ENCODE measurements at regions not wholly inside any gene's neighbourhood (a gene's known extent, or its start where the extent isn't known, plus 50 kb on each side); places are given as distances from the start of the nearest gene placed in this dataset.
"Not testable (repeated sequence)": the region's sequence is repeated elsewhere in the genome, so short reads cannot be mapped to it uniquely, and the experiment has no call there.

- no peaks in the 10 kb centered on the region for H3F3A ChIP-seq (ENCODE audit: low read depth)
- TF ChIP-seq EZH2phosphoT487 (IDR thresholded peaks at IDR 0.05) (no peak), EZH2 (IDR thresholded peaks at IDR 0.05) (no peak), CTCF (IDR thresholded peaks at IDR 0.05) (no peak)
- H2AFZ ChIP-seq (replicated peaks), result no peak overlapping the region
- H3K4me1 ChIP-seq, result peaks cover 23% of the 10 kb centered on the region
- no peaks in the 10 kb centered on the region for H3K9me3 ChIP-seq (ENCODE audit: low read depth)
- peak; percentile 76 for DNase-seq (ENCODE audit: low spot score)
- H3K27ac Mint-ChIP-seq, result no peak overlapping the region
- H3K4me3 Mint-ChIP-seq, result no peak overlapping the region
- H3K36me3 ChIP-seq, result no peaks in the 10 kb centered on the region
- peaks cover 2% of the 10 kb centered on the region for H3K9me3 Mint-ChIP-seq
- H3K9ac ChIP-seq, result no peak overlapping the region
- no peaks in the 10 kb centered on the region for H3K27me3 ChIP-seq
- no peaks in the 10 kb centered on the region for H3K27me3 Mint-ChIP-seq (ENCODE audit: insufficient read depth, low read depth)
- no peaks in the 10 kb centered on the region for H3K4me1 Mint-ChIP-seq
- H3K27ac ChIP-seq, result no peak overlapping the region
- no peak overlapping the region for H3K4me3 ChIP-seq
- H3K4me2 ChIP-seq, result no peak overlapping the region
- H3K79me2 ChIP-seq (ENCODE audit: low read depth), result no peaks in the 10 kb centered on the region
- no peaks in the 10 kb centered on the region for H4K20me1 ChIP-seq (ENCODE audit: low read depth)
- H3K36me3 Mint-ChIP-seq, result no peaks in the 10 kb centered on the region
These were observed 204.6 kb upstream of the ANXA10 start for GRCh38 chr4:167887726-167888125.

GRCh38 chr4:167890226-167890625 lies 202.1 kb upstream of the ANXA10 start:
- no peak overlapping the region for H3K27ac Mint-ChIP-seq
- TF ChIP-seq EZH2phosphoT487 (IDR thresholded peaks at IDR 0.05), result no peak
- no peak for TF ChIP-seq EZH2 (IDR thresholded peaks at IDR 0.05)
- no peak for TF ChIP-seq CTCF (IDR thresholded peaks at IDR 0.05)
- Histone ChIP-seq H3K4me1 (peaks cover 17% of the 10 kb centered on the region), H3K79me2 (ENCODE audit: low read depth) (no peaks in the 10 kb centered on the region), H3K36me3 (no peaks in the 10 kb centered on the region), H3K9ac (no peak overlapping the region), H3K4me3 (no peak overlapping the region), H3K9me3 (ENCODE audit: low read depth) (no peaks in the 10 kb centered on the region), H3F3A (ENCODE audit: low read depth) (no peaks in the 10 kb centered on the region), H3K27me3 (no peaks in the 10 kb centered on the region), H3K27ac (no peak overlapping the region), H4K20me1 (ENCODE audit: low read depth) (no peaks in the 10 kb centered on the region), H3K4me2 (no peak overlapping the region), H2AFZ (replicated peaks) (no peak overlapping the region)
- H3K36me3 Mint-ChIP-seq, result no peaks in the 10 kb centered on the region
- H3K4me1 Mint-ChIP-seq, result no peaks in the 10 kb centered on the region
- DNase-seq (ENCODE audit: low spot score), result no peak
- H3K4me3 Mint-ChIP-seq, result no peak overlapping the region
- peaks cover 1% of the 10 kb centered on the region for H3K27me3 Mint-ChIP-seq (ENCODE audit: insufficient read depth, low read depth)
- H3K9me3 Mint-ChIP-seq, result peaks cover 2% of the 10 kb centered on the region

GRCh38 chr4:167893531-167893930 lies 198.8 kb upstream of the ANXA10 start:
- no peaks in the 10 kb centered on the region for H3K79me2 ChIP-seq (ENCODE audit: low read depth)
- Mint-ChIP-seq H3K9me3 (no peaks in the 10 kb centered on the region), H3K27me3 (ENCODE audit: insufficient read depth, low read depth) (peaks cover 2% of the 10 kb centered on the region), H3K27ac (no peak overlapping the region), H3K4me3 (no peak overlapping the region), H3K36me3 (no peaks in the 10 kb centered on the region), H3K4me1 (peaks cover 15% of the 10 kb centered on the region)
- H3K4me2 ChIP-seq, result no peak overlapping the region
- H3K27me3 ChIP-seq, result no peaks in the 10 kb centered on the region
- H3K4me3 ChIP-seq, result no peak overlapping the region
- no peak overlapping the region for H2AFZ ChIP-seq (replicated peaks)
- H3K9ac ChIP-seq, result no peak overlapping the region
- TF ChIP-seq CTCF (IDR thresholded peaks at IDR 0.05), result no peak
- TF ChIP-seq EZH2phosphoT487 (IDR thresholded peaks at IDR 0.05), result no peak
- TF ChIP-seq EZH2 (IDR thresholded peaks at IDR 0.05), result no peak
- no peak overlapping the region for H3K27ac ChIP-seq
- no peaks in the 10 kb centered on the region for H4K20me1 ChIP-seq (ENCODE audit: low read depth)
- DNase-seq (ENCODE audit: low spot score), result no peak
- no peaks in the 10 kb centered on the region for H3F3A ChIP-seq (ENCODE audit: low read depth)
- H3K4me1 ChIP-seq, result peaks cover 9% of the 10 kb centered on the region
- H3K36me3 ChIP-seq, result no peaks in the 10 kb centered on the region
- no peaks in the 10 kb centered on the region for H3K9me3 ChIP-seq (ENCODE audit: low read depth)

GRCh38 chr4:167896260-167896659 lies 196.1 kb upstream of the ANXA10 start:
- not testable (repeated sequence) for H3K4me3 Mint-ChIP-seq

More at GRCh38 chr4:167896260-167896659, 196.1 kb upstream of the ANXA10 start:
- H3K4me1 Mint-ChIP-seq, result peaks cover 15% of the 10 kb centered on the region
- not testable (repeated sequence) for H3K27me3 Mint-ChIP-seq (ENCODE audit: insufficient read depth, low read depth); H4K20me1 ChIP-seq (ENCODE audit: low read depth); H2AFZ ChIP-seq (replicated peaks); H3F3A ChIP-seq (ENCODE audit: low read depth); H3K9me3 ChIP-seq (ENCODE audit: low read depth); H3K4me1 ChIP-seq; H3K27me3 ChIP-seq; H3K27ac Mint-ChIP-seq; H3K9ac ChIP-seq; H3K4me2 ChIP-seq; H3K9me3 Mint-ChIP-seq; H3K36me3 ChIP-seq; H3K4me3 ChIP-seq; DNase-seq (ENCODE audit: low spot score); H3K36me3 Mint-ChIP-seq; H3K79me2 ChIP-seq (ENCODE audit: low read depth)
- peak overlapping the region; percentile 70 for H3K27ac ChIP-seq

Measured in neural progenitor cell (in vitro differentiated cells).